Sigmoid colon (tissue), 6 donors: ENCODE measurements at regions not wholly inside any gene's neighbourhood (a gene's known extent, or its start where the extent isn't known, plus 50 kb on each side); places are given as distances from the start of the nearest gene placed in this dataset.

Experiments
- DNase-seq: peaks from one replicate; pipeline ENCODE4 v3.0.0-alpha.2; 2019
- H3K27ac ChIP-seq, 4 donors: fragments of 200-600 bp; sonication (generic); one replicate each; pipeline ENCODE4 v1.5.1; 2016 to 2019; ENCODE audit warnings: mild to moderate bottlenecking in 1 of 4
- H3K27me3 ChIP-seq, 3 donors: fragments of 200-600 bp; sonication (generic); one replicate each; pipeline ENCODE4 v1.5.1; 2019; ENCODE audit warnings: mild to moderate bottlenecking in 1 of 3
- H3K36me3 ChIP-seq, 4 donors: fragments of 200-600 bp; sonication (generic); one replicate each; pipeline ENCODE4 v1.5.1; 2016 to 2019
- H3K4me1 ChIP-seq, 4 donors: fragments of 200-600 bp; sonication (generic); one replicate each; pipeline ENCODE4 v1.5.1; 2017 to 2019
- H3K4me3 ChIP-seq, 4 donors: fragments of 200-600 bp; sonication (generic); one replicate each; pipeline ENCODE4 v1.5.1; 2017 to 2019; ENCODE audit warnings: mild to moderate bottlenecking in 2 of 4, moderate library complexity in 1 of 4
- H3K9me3 ChIP-seq, 4 donors: fragments of 200-600 bp in 3 of 4; sonication (generic) in 3 of 4; one replicate each; pipeline versions ENCODE4 v1.5.1 to v1.6.1; 2013 to 2019
- EP300 ChIP-seq, 4 donors: sonication (generic); formaldehyde crosslinking; IDR thresholded peaks; one replicate each; pipeline ENCODE4 v1.6.1; 2017; ENCODE audit warnings: antibody characterized with exemption in 4 of 4
- POLR2A ChIP-seq, 2 donors: fragments of 450-650 bp; IDR thresholded peaks; one replicate each; pipeline ENCODE4 v1.6.1; 2016; ENCODE audit warnings: antibody characterized with exemption in 2 of 2, mild to moderate bottlenecking in 2 of 2, moderate library complexity in 2 of 2
- POLR2AphosphoS5 ChIP-seq, 4 donors: sonication (generic); formaldehyde crosslinking; IDR thresholded peaks; one replicate each; pipeline ENCODE4 v1.6.1; 2017; ENCODE audit warnings: antibody characterized with exemption in 4 of 4
- WGBS, 2 donors: extraction: QIAGEN DNeasy Blood & Tissue Kit; methylation state at CpG; one replicate each; pipeline ENCODE4 v1.1.7; 2013; 5-methylcytosine and 5-hydroxymethylcytosine counted together
- intact Hi-C: fragments of 100-400 bp; cut with DNase I; formaldehyde crosslinking; loops from one replicate; pipeline ENCODE4 v1.15.1; 2023
- TF ChIP-seq, protein P1 (sequence below), 4 experiments: fragments of 450-650 bp in 3 of 4; fragments of 200-600 bp in 1 of 4; IDR thresholded peaks; one replicate each; pipeline ENCODE4 v1.5.1; 2016 to 2019; ENCODE audit warnings: antibody characterized with exemption in 4 of 4, mild to moderate bottlenecking in 3 of 4, moderate library complexity in 2 of 4
- donor health status: healthy with polysubstance abuse.
- donor health status: healthy.

DNA sequence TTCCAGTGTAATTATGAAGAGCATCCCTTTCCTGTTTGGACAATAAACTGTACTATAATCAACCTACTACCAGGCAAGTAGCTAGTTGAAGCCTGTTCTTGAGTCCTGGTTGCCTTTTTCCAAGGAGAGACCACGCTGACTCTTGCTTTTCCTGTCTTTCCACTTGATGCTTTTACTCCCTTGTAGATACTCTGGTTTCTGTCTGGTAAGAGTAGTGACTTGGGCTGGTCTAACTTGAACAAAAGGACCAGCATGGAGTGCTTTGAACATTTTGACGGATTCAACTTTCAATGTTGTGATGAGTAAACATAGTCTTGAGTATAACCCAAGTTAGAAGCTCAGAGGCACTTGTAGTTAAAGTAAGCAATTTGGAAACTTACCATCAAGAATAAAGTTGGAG lies 464.3 kb downstream of the GADD45G start:
- intact Hi-C loops, result no loop called here
- no peak for DNase-seq
- Histone ChIP-seq H3K27ac (no peak overlapping the region), H3K9me3 (no peaks in the 10 kb centered on the region), H3K36me3 (no peaks in the 10 kb centered on the region), H3K4me1 (no peaks in the 10 kb centered on the region), H3K4me3 (no peak overlapping the region), H3K27me3 (no peaks in the 10 kb centered on the region)
- TF ChIP-seq POLR2AphosphoS5 (IDR thresholded peaks at IDR 0.05), result no peak
- TF ChIP-seq POLR2A (IDR thresholded peaks at IDR 0.05), result no peak
- no peak for TF ChIP-seq EP300 (IDR thresholded peaks at IDR 0.05)
- TF ChIP-seq, protein P1, sequence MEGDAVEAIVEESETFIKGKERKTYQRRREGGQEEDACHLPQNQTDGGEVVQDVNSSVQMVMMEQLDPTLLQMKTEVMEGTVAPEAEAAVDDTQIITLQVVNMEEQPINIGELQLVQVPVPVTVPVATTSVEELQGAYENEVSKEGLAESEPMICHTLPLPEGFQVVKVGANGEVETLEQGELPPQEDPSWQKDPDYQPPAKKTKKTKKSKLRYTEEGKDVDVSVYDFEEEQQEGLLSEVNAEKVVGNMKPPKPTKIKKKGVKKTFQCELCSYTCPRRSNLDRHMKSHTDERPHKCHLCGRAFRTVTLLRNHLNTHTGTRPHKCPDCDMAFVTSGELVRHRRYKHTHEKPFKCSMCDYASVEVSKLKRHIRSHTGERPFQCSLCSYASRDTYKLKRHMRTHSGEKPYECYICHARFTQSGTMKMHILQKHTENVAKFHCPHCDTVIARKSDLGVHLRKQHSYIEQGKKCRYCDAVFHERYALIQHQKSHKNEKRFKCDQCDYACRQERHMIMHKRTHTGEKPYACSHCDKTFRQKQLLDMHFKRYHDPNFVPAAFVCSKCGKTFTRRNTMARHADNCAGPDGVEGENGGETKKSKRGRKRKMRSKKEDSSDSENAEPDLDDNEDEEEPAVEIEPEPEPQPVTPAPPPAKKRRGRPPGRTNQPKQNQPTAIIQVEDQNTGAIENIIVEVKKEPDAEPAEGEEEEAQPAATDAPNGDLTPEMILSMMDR (IDR thresholded peaks at IDR 0.05), result no peak
- WGBS, 2 donors, result 71 to 74% methylated on average over 2 of the region's 2 CpGs

DNA sequence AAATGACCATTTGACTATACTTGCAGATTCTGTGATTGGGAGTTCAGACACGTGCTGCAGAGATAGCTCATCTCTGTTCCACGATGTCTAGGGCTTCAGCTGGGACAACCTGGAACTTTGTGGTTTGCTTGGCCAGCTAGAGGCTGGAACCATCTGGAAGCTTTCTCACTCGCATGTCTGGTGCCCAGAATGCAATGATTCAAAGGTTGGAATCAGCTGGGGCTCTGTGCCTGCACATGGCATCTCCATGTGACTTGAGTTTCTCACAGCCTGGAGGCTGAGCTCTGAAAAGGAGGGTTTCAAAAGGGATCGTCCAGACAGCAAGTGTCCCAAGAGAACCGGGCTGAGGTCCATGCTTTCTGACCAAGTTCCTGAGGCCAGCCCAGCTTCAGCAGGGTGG lies 465.2 kb downstream of the GADD45G start:
- TF ChIP-seq, protein P1 (IDR thresholded peaks at IDR 0.05), result no peak
- TF ChIP-seq POLR2A (IDR thresholded peaks at IDR 0.05) (no peak), EP300 (IDR thresholded peaks at IDR 0.05) (no peak), POLR2AphosphoS5 (IDR thresholded peaks at IDR 0.05) (no peak)
- no peak for DNase-seq
- no peaks in the 10 kb centered on the region for H3K4me1 ChIP-seq
- H3K9me3 ChIP-seq, result no peaks in the 10 kb centered on the region
- H3K27ac ChIP-seq, result no peak overlapping the region
- no peak overlapping the region for H3K4me3 ChIP-seq
- intact Hi-C loops, result no loop called here
- 87% methylated on average over 5 of the region's 5 CpGs for WGBS, 2 donors
- no peaks in the 10 kb centered on the region for H3K27me3 ChIP-seq
- H3K36me3 ChIP-seq, result no peaks in the 10 kb centered on the region

DNA sequence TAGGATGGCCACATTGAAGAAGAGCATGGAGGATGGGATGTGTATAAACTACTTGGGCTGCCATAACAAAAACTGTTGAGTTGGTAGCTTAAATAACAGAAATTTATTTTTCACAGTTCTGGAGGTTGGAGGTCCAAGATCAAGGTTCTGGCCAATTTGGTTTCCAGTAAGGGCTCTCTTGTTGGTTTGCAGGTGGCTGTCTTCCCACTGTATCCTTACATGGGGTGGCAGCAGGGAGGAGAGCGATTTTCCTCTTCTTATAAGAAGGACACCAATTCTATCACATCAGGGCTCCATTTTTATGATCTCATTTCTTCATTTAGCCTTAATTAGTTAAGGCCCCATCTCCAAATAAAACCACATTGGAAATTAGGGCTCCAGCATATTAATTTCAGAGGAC lies 465.7 kb downstream of the GADD45G start:
- no peaks in the 10 kb centered on the region for H3K36me3 ChIP-seq
- no peaks in the 10 kb centered on the region for H3K27me3 ChIP-seq
- no peak overlapping the region for H3K4me3 ChIP-seq
- H3K9me3 ChIP-seq, result no peaks in the 10 kb centered on the region
- no peak overlapping the region for H3K27ac ChIP-seq
- intact Hi-C loops, result no loop called here
- no peaks in the 10 kb centered on the region for H3K4me1 ChIP-seq
- TF ChIP-seq POLR2AphosphoS5 (IDR thresholded peaks at IDR 0.05) (no peak), EP300 (IDR thresholded peaks at IDR 0.05) (no peak), POLR2A (IDR thresholded peaks at IDR 0.05) (no peak)
- TF ChIP-seq, protein P1 (IDR thresholded peaks at IDR 0.05), result no peak
- WGBS, 2 donors, result 93 to 94% methylated on average over 1 of the region's 1 CpG
- DNase-seq, result no peak

DNA sequence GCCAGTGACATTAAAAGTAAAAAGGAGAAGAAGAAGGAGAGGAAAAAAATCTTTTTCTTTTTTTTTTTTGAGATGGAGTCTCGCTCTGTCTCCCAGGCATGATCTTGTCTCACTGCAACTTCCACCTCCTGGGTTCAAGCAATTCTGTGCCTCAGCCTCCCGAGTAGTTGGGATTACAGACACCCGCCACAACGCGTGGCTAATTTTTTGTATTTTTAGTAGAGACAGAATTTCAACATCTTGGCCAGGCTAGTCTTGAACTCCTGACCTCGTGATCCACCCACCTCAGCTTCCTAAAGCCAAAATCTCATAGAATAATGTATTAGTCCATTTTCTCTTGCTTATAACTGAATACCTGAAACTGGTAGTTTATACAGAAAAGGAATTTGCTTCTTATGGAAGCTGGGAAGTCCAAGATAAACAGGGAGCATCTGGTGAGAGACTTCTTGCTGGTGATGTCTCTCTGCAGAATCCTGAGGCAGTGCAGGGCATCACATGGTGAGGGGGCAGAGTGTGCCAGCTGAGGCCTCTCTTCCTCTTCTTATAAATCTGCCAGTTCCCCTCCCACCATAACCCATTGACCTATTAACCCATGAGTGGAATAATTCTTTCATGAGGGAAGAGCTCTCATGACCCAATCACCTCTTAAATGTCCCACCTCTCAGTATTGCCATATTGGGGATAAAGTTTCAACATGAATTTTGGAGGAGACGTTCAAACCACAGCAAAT lies 466.3 kb downstream of the GADD45G start:
- H3K4me3 ChIP-seq, result no peak overlapping the region
- H3K27ac ChIP-seq, result no peak overlapping the region
- DNase-seq, result no peak
- WGBS, 2 donors, result 80 to 89% methylated on average over 7 of the region's 7 CpGs
- TF ChIP-seq POLR2AphosphoS5 (IDR thresholded peaks at IDR 0.05) (no peak), POLR2A (IDR thresholded peaks at IDR 0.05) (no peak)
- intact Hi-C loops, result no loop called here
- H3K27me3 ChIP-seq, result no peaks in the 10 kb centered on the region
- H3K36me3 ChIP-seq, result no peaks in the 10 kb centered on the region
- H3K9me3 ChIP-seq, result no peaks in the 10 kb centered on the region
- no peaks in the 10 kb centered on the region for H3K4me1 ChIP-seq

DNA sequence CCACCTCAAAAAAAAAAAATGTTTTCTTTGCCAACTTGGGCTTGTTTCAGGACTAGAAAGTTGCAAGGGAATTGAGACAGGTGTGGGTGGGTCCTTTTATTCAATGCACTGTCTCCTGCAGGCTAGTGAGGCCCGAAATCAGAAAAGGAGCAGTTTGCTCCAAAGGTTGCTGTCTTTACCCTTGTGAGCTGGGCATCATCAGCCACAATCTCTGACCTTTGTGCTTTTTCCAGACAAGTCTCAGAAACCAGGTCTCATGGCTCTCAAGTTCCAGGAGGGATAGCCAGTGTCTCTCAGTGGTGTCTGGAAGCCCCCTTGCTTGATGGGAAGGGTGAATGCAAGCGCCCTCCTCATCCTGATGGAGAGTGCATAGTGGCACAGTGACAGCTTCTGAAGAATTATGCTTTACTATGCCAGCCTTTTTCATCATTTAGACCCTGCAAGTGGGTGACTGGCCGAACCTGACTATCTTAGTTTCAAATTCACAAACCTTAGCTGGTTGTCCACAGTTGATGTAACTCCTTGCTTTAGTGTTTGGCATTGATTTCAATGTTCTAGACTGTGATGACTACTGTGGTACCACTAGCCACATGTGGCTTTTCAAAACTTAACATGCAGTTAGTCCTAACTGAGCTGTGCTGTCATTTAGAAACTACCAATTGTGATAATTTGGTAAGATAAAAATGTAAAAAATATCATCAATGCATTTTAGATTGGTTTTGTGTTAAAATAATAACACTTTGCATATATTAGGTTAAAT lies 468.6 kb downstream of the GADD45G start:
- no peak for DNase-seq
- intact Hi-C loops, result no loop called here
- 90 to 92% methylated on average over 3 of the region's 3 CpGs for WGBS, 2 donors
- Histone ChIP-seq H3K27ac (no peak overlapping the region), H3K36me3 (no peaks in the 10 kb centered on the region), H3K27me3 (no peaks in the 10 kb centered on the region), H3K4me3 (no peak overlapping the region), H3K4me1 (no peaks in the 10 kb centered on the region), H3K9me3 (no peaks in the 10 kb centered on the region)
- TF ChIP-seq EP300 (IDR thresholded peaks at IDR 0.05) (no peak), POLR2AphosphoS5 (IDR thresholded peaks at IDR 0.05) (no peak), POLR2A (IDR thresholded peaks at IDR 0.05) (no peak)
- TF ChIP-seq, protein P1 (IDR thresholded peaks at IDR 0.05), result no peak
